Lower leg skin (tissue), 3 donors: ENCODE measurements at regions not wholly inside any gene's neighbourhood (a gene's known extent, or its start where the extent isn't known, plus 50 kb on each side); places are given as distances from the start of the nearest gene placed in this dataset.

Experiments used
- POLR2A ChIP-seq, 2 donors: fragments of 450-650 bp; IDR thresholded peaks; one replicate each; pipeline ENCODE4 v1.6.1; 2016 to 2017; ENCODE audit warnings: antibody characterized with exemption in 2 of 2, mild to moderate bottlenecking in 1 of 2, moderate library complexity in 1 of 2
- TF ChIP-seq, protein P1 (sequence below), 3 donors: fragments of 450-650 bp; IDR thresholded peaks; one replicate each; pipeline ENCODE4 v1.5.1; 2016; ENCODE audit warnings: antibody characterized with exemption in 3 of 3, mild to moderate bottlenecking in 3 of 3, moderate library complexity in 2 of 3

DNA sequence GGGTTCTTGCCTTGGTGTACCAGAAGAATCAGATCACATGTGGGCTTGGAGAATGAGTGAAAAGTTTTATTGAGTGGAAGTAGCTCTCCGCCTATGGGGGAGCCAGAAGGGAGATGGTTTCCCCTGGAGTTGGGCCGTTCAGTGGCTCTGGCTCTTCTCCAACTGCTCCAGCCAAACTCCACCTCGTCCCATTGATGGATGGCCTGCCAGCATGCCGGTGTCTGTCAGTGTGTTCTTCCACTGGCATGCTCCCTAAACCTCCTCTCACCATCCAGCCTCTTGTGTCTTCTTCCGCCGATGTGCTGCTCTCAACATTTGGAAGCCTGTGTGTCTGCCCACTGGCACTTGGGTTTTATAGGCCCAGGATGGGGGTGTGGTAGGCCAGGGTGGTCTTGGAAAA is 119.4 kb downstream of the MAP3K21 start:
- TF ChIP-seq, protein P1, sequence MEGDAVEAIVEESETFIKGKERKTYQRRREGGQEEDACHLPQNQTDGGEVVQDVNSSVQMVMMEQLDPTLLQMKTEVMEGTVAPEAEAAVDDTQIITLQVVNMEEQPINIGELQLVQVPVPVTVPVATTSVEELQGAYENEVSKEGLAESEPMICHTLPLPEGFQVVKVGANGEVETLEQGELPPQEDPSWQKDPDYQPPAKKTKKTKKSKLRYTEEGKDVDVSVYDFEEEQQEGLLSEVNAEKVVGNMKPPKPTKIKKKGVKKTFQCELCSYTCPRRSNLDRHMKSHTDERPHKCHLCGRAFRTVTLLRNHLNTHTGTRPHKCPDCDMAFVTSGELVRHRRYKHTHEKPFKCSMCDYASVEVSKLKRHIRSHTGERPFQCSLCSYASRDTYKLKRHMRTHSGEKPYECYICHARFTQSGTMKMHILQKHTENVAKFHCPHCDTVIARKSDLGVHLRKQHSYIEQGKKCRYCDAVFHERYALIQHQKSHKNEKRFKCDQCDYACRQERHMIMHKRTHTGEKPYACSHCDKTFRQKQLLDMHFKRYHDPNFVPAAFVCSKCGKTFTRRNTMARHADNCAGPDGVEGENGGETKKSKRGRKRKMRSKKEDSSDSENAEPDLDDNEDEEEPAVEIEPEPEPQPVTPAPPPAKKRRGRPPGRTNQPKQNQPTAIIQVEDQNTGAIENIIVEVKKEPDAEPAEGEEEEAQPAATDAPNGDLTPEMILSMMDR (IDR thresholded peaks at IDR 0.05): no peak
- no peak for TF ChIP-seq POLR2A (IDR thresholded peaks at IDR 0.05)
